GM12878 (cell line): ENCODE measurements at regions not wholly inside any gene's neighbourhood (a gene's known extent, or its start where the extent isn't known, plus 50 kb on each side); places are given as distances from the start of the nearest gene placed in this dataset.

Experiments
- CEBPZ ChIP-seq: fragments of 150-350 bp; IDR thresholded peaks from 2 replicates; pipeline ENCODE4 v1.6.1; 2016; ENCODE audit warnings: low read depth, low read length
- RFX5 ChIP-seq: IDR thresholded peaks from 2 replicates; pipeline ENCODE4 v1.6.1; 2011; ENCODE audit warnings: low read depth, low read length, improper control_type of control experiment
- SMC3 ChIP-seq: IDR thresholded peaks from 2 replicates; pipeline ENCODE4 v1.6.1; 2011; ENCODE audit warnings: low read length, improper control_type of control experiment, borderline replicate concordance
- TF ChIP-seq, protein P1 (sequence below): IDR thresholded peaks from 2 replicates; pipeline ENCODE4 v1.6.1; 2011; ENCODE audit warnings: low read depth, mild to moderate bottlenecking, low read length, moderate library complexity, borderline replicate concordance; ENCODE audit errors: extremely low read depth

DNA sequence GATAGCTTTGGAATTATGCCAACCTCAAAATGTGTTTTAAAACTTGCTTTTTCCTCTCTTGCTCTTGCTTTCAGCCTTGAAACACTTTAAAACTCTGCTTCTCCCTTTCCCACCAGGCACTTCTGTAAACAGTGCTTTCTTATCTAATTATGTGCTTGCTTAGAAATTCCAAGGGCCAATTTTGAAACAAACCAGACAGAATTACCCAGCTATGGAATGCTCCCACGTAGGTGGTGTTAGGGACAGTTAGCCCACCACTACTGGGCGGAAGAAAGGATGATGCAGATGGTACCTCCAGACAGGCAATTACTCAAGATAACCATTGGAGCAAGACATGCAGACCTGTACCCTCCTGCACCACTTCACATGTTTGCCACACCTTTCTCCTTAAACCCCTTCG lies 523.0 kb upstream of the PTPRD start:
- TF ChIP-seq RFX5 = no peak
- TF ChIP-seq SMC3 = no peak
- TF ChIP-seq, protein P1, sequence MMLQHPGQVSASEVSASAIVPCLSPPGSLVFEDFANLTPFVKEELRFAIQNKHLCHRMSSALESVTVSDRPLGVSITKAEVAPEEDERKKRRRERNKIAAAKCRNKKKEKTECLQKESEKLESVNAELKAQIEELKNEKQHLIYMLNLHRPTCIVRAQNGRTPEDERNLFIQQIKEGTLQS = no peak
- no peak for TF ChIP-seq CEBPZ
